Endothelial cell of umbilical vein (primary cell): ENCODE measurements at regions not wholly inside any gene's neighbourhood (a gene's known extent, or its start where the extent isn't known, plus 50 kb on each side); places are given as distances from the start of the nearest gene placed in this dataset.

Experiments used
- BruUV-seq: library from RNA; stranded (reverse); fragments of 400-500 nt; replicated peaks from 2 replicates; lab custom pipeline; 2021; lab: Mats Ljungman, UMichigan
- CTCF ChIA-PET: fragments of 300-600, 350-600 bp; sonication (Branson Sonifier 250); formaldehyde crosslinking; loops from one replicate; lab custom pipeline; 2021; ENCODE audit warnings: antibody characterized with exemption, inconsistent platforms; lab: Charles Lee
- POLR2A ChIA-PET: fragments of 300-600, 350-600 bp; sonication (Branson Sonifier 250); formaldehyde crosslinking; loops from one replicate; lab custom pipeline; 2021; ENCODE audit warnings: antibody characterized with exemption, inconsistent platforms; lab: Charles Lee
- DNase-seq: peaks from one replicate; pipeline ENCODE4 v3.0.0-alpha.2; 2011; ENCODE audit warnings: low read depth, low spot score
- FAIRE-seq: peaks from 2 replicates; lab custom pipeline; 2011; peaks lifted over from hg19 to GRCh38; lab: Jason Lieb, UNC
- H2AFZ ChIP-seq: 2 replicates; pipeline ENCODE4 v1.6.0; 2012; ENCODE audit warnings: low read depth, low read length, control low read depth, inconsistent platforms
- H3K27ac ChIP-seq: 2 replicates; pipeline ENCODE4 v1.5.1; 2011; ENCODE audit warnings: low read depth, mild to moderate bottlenecking, control low read depth, low read length, moderate library complexity; ENCODE audit not compliant: insufficient read depth
- H3K27me3 ChIP-seq, 2 experiments: 2 replicates each; pipeline versions ENCODE4 v1.6.0 to v1.6.1; 2011; ENCODE audit warnings: low read length in 2 of 2, mixed read lengths in 1 of 2; ENCODE audit not compliant: control insufficient read depth in 2 of 2, insufficient read depth in 2 of 2
- H3K36me3 ChIP-seq, 2 experiments: 2 replicates in 1 of 2; 3 replicates in 1 of 2; pipeline ENCODE4 v1.5.1; 2011; ENCODE audit warnings: low read length in 2 of 2, mild to moderate bottlenecking in 1 of 2, moderate library complexity in 1 of 2; ENCODE audit not compliant: control insufficient read depth in 2 of 2, insufficient read depth in 2 of 2; ENCODE audit errors: extremely low read depth in 1 of 2
- H3K4me1 ChIP-seq: 3 replicates; pipeline ENCODE4 v1.5.1; 2011; ENCODE audit warnings: mild to moderate bottlenecking, low read length; ENCODE audit not compliant: control insufficient read depth, insufficient read depth; ENCODE audit errors: extremely low read depth
- H3K4me2 ChIP-seq: 2 replicates; pipeline ENCODE4 v1.6.1; 2011; ENCODE audit warnings: low read length, control low read depth, mixed read lengths; ENCODE audit not compliant: insufficient read depth
- H3K4me3 ChIP-seq, 3 experiments: fragments of 200-600 bp in 1 of 3; sonication (generic), shearing (Covaris generic) in 1 of 3; replicated peaks in 1 of 3; 2 replicates each; pipeline ENCODE4 v1.5.1; 2011 to 2016; ENCODE audit warnings: control low read depth in 3 of 3, low read length in 3 of 3, mild to moderate bottlenecking in 2 of 3, inconsistent platforms in 1 of 3, low read depth in 1 of 3, moderate library complexity in 1 of 3; ENCODE audit not compliant: insufficient read depth in 1 of 3
- H3K79me2 ChIP-seq: 2 replicates; pipeline ENCODE4 v1.6.0; 2012; ENCODE audit warnings: low read length, inconsistent platforms; ENCODE audit not compliant: control insufficient read depth, insufficient read depth
- H3K9ac ChIP-seq: replicated peaks from 2 replicates; pipeline ENCODE3; 2011; ENCODE audit warnings: low read length, control low read depth; ENCODE audit not compliant: insufficient read depth; ENCODE audit errors: extremely low read depth
- H3K9me1 ChIP-seq: replicated peaks from 3 replicates; pipeline ENCODE4 v1.6.0; 2011; ENCODE audit warnings: mild to moderate bottlenecking, low read length; ENCODE audit not compliant: control insufficient read depth, insufficient read depth; ENCODE audit errors: extremely low read depth
- H3K9me3 ChIP-seq: replicated peaks from 2 replicates; pipeline ENCODE4 v1.5.1; 2012; ENCODE audit warnings: low read length, inconsistent platforms; ENCODE audit not compliant: control insufficient read depth, insufficient read depth
- H4K20me1 ChIP-seq: replicated peaks from 2 replicates; pipeline ENCODE3; 2011; ENCODE audit warnings: mild to moderate bottlenecking, low read length; ENCODE audit not compliant: control insufficient read depth, insufficient read depth; ENCODE audit errors: extremely low read depth
- CTCF ChIP-seq, 2 donors: IDR thresholded peaks; 1 replicate in 1 of 2; 2 replicates in 1 of 2; pipeline ENCODE4 v1.5.1; 2011; ENCODE audit warnings: low read length in 2 of 2, mild to moderate bottlenecking in 2 of 2, moderate library complexity in 2 of 2, control low read depth in 1 of 2, inconsistent platforms in 1 of 2, low read depth in 1 of 2; ENCODE audit not compliant: insufficient read depth in 1 of 2; ENCODE audit errors: extremely low read depth in 1 of 2
- EZH2 ChIP-seq: IDR thresholded peaks from 2 replicates; pipeline ENCODE4 v1.6.1; 2012; ENCODE audit warnings: borderline replicate concordance, low read depth, mild to moderate bottlenecking, moderate library complexity, low read length, inconsistent platforms; ENCODE audit not compliant: severe bottlenecking
- FOS ChIP-seq: IDR thresholded peaks from 2 replicates; pipeline ENCODE4 v1.6.1; 2011; ENCODE audit warnings: mild to moderate bottlenecking, low read length, moderate library complexity, borderline replicate concordance; ENCODE audit not compliant: insufficient read depth
- GATA2 ChIP-seq: IDR thresholded peaks from 2 replicates; pipeline ENCODE4 v1.7.0; 2011; ENCODE audit warnings: low read depth, mild to moderate bottlenecking, moderate library complexity, mixed read lengths, low read length; ENCODE audit not compliant: insufficient read length, insufficient read depth
- JUN ChIP-seq: IDR thresholded peaks from 2 replicates; pipeline ENCODE4 v1.6.1; 2011; ENCODE audit warnings: borderline replicate concordance, low read depth; ENCODE audit not compliant: insufficient read length, insufficient read depth
- MAX ChIP-seq: IDR thresholded peaks from 2 replicates; pipeline ENCODE4 v1.6.1; 2011; ENCODE audit not compliant: insufficient read depth, insufficient read length
- MYC ChIP-seq: IDR thresholded peaks from one replicate; pipeline ENCODE4 v1.6.1; 2011; ENCODE audit warnings: mild to moderate bottlenecking, low read depth, low read length
- POLR2A ChIP-seq: IDR thresholded peaks from 2 replicates; pipeline ENCODE4 v1.6.1; 2012; ENCODE audit warnings: low read depth, mild to moderate bottlenecking, control low read depth, low read length
- POLR2AphosphoS5 ChIP-seq: IDR thresholded peaks from 2 replicates; pipeline ENCODE4 v1.6.1; 2012; ENCODE audit warnings: low read depth, mild to moderate bottlenecking, control low read depth, low read length, moderate library complexity; ENCODE audit not compliant: insufficient read depth
- dilution Hi-C: fragments of 300-500 bp; cut with MboI; formaldehyde crosslinking; loops from one replicate; pipeline ENCODE4 v1.15.0; 2019; ENCODE audit warnings: low sequenced_read_pairs; ENCODE audit not compliant: extremely low pct_ligation_motif_present
- intact Hi-C: fragments of 100-400 bp; cut with micrococcal nuclease; formaldehyde crosslinking; loops from one replicate; pipeline ENCODE4 v1.10.0; 2022

GRCh38 chr2:119076713-119077112, 81.8 kb downstream of the C1QL2 start:
- BruUV-seq = no TSS peak
- intact Hi-C loops (no loop called here), dilution Hi-C loops (no loop called here)
- FAIRE-seq (no peak), DNase-seq (no peak)
- CTCF ChIA-PET = no interaction called here
- POLR2A ChIA-PET = no interaction called here
- no peaks in the 10 kb centered on the region for H3K27me3 ChIP-seq
- no peaks in the 10 kb centered on the region for H3K9me3 ChIP-seq
- H3K4me2 ChIP-seq = no peak overlapping the region
- no peak overlapping the region for H2AFZ ChIP-seq
- no peaks in the 10 kb centered on the region for H3K9me1 ChIP-seq
- no peak overlapping the region for H3K4me3 ChIP-seq
- no peak overlapping the region for H3K9ac ChIP-seq
- H4K20me1 ChIP-seq = no peaks in the 10 kb centered on the region
- H3K4me1 ChIP-seq = no peaks in the 10 kb centered on the region
- TF ChIP-seq MAX = no peak
- TF ChIP-seq POLR2A = no peak
- TF ChIP-seq GATA2 = no peak
- TF ChIP-seq POLR2AphosphoS5 = no peak
- no peak for TF ChIP-seq EZH2
- no peak for TF ChIP-seq JUN
- no peak for TF ChIP-seq FOS
- no peak for TF ChIP-seq MYC
- TF ChIP-seq CTCF (IDR thresholded peaks at IDR 0.05; ENCODE audit: extremely low read depth in 1 of 2, insufficient read depth in 1 of 2, low read depth in 1 of 2, low read length in 2 of 2) = no peak
- no peaks in the 10 kb centered on the region for H3K36me3 ChIP-seq
- no peaks in the 10 kb centered on the region for H3K79me2 ChIP-seq
- no peak overlapping the region for H3K27ac ChIP-seq
